BLaER1 treated with 17β-estradiol and CSF1 and Interleukin-3, amounts not matched to agents 10 nM and 100 nM (cell line): ENCODE measurements at regions not wholly inside any gene's neighbourhood (a gene's known extent, or its start where the extent isn't known, plus 50 kb on each side); places are given as distances from the start of the nearest gene placed in this dataset.
A peak's percentile ranks its signal among the peaks of the same experiment; 100 is the strongest.

Experiments
- H3K27ac ChIP-seq, 11 experiments: shearing (Covaris generic); formaldehyde crosslinking; 2 replicates each; pipeline ENCODE4 v1.8.1; 2022
- H3K27me3 ChIP-seq, 11 experiments: shearing (Covaris generic); formaldehyde crosslinking; 2 replicates each; pipeline ENCODE4 v1.8.1; 2022
- H3K36me3 ChIP-seq, 11 experiments: shearing (Covaris generic); formaldehyde crosslinking; 2 replicates each; pipeline ENCODE4 v1.8.1; 2022
- H3K4me1 ChIP-seq, 10 experiments: shearing (Covaris generic); formaldehyde crosslinking; 2 replicates each; pipeline ENCODE4 v1.8.1; 2022
- H3K4me2 ChIP-seq, 11 experiments: shearing (Covaris generic); formaldehyde crosslinking; 2 replicates each; pipeline ENCODE4 v1.8.1; 2022
- H3K4me3 ChIP-seq, 10 experiments: shearing (Covaris generic); formaldehyde crosslinking; 2 replicates each; pipeline ENCODE4 v1.8.1; 2022
- H3K9ac ChIP-seq, 11 experiments: shearing (Covaris generic); formaldehyde crosslinking; 2 replicates each; pipeline ENCODE4 v1.8.1; 2022
- H3K9me3 ChIP-seq, 11 experiments: shearing (Covaris generic); formaldehyde crosslinking; replicated peaks in 1 of 11; 2 replicates each; pipeline ENCODE4 v1.8.1; 2022
- H4K20me1 ChIP-seq, 11 experiments: shearing (Covaris generic); formaldehyde crosslinking; 2 replicates each; pipeline ENCODE4 v1.8.1; 2022
- Cebpa-rat ChIP-seq, 11 experiments: shearing (Covaris generic); IDR thresholded peaks; 2 replicates each; pipeline ENCODE4 v1.8.1; 2022

GRCh38 chr2:65952966-65953761 is 481.8 kb upstream of the MEIS1 start:
- Histone ChIP-seq H3K27me3 (no peaks in the 10 kb centered on the region), H3K9me3 (peaks cover 0 to 5% (median 0%) of the 10 kb centered on the region in 11 experiments; a peak in 2 of 22 replicates), H4K20me1 (no peaks in the 10 kb centered on the region), H3K27ac (no peak overlapping the region), H3K4me1 (no peaks in the 10 kb centered on the region), H3K9ac (no peak overlapping the region), H3K36me3 (no peaks in the 10 kb centered on the region), H3K4me2 (no peak overlapping the region), H3K4me3 (no peak overlapping the region)
- no peak for TF ChIP-seq Cebpa-rat (IDR thresholded peaks at IDR 0.05)

DNA sequence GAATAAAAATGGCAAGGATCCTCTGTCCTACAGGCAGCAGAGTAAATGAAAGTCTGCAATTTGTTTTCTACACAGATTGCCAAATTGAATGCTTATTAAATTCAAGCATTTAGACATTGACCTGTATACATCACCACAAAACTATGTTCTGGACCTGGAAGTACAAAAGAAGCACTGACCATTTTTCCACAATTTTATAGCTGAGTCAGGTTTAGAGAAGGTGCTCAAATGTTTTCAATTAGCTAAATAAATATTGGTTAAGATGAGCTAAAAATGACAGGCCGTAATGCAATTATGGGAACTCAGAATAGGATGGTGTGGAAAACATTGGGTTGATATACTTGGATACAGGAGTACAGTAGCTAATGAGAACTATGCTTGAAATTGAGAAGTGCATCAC is 490.7 kb upstream of the MEIS1 start:
- Histone ChIP-seq H3K4me2 (no peak overlapping the region), H3K27me3 (no peaks in the 10 kb centered on the region; a peak in 1 of 22 replicates)

DNA sequence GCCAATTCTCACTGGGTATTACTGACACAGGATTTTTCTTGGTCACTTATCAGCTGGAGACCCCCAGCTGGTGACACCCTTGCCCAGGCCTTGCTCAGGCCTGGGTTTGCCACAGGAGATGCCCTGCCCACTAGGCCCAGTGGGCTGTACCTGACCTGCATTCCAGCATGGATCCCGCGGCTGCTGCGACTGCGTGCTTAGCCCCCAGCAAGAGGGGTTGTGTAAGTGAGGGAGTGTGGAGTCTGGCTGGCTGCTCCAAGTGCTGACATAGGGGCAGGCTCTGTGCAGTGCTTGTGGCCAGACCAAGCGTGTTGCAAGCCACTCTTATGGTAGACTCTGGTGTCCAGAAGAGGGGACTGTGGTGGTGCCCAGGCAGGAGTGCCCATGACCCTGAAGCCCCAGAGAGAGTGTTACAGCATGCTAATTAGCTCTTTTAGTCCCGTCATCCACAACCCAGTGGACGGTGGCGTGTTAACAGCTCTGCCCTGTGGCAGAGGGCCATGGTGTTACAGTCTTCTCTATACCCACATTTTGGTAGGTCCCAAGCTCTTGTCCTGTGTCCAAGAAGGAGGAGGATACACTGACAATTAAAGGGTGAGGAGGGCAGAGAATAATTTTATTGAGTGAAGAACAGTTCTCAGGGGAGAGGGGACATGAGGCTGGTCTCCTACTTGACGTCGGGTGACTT is 491.7 kb upstream of the MEIS1 start:
- no peak overlapping the region for H3K9ac ChIP-seq
- no peaks in the 10 kb centered on the region for H4K20me1 ChIP-seq
- H3K4me2 ChIP-seq = no peak overlapping the region
- peaks cover 0 to 11% (median 2%) of the 10 kb centered on the region in 10 experiments; a peak in 4 of 20 replicates for H3K4me1 ChIP-seq
- no peak overlapping the region for H3K4me3 ChIP-seq
- no peak overlapping the region for H3K27ac ChIP-seq
- no peaks in the 10 kb centered on the region; a peak in 1 of 22 replicates for H3K27me3 ChIP-seq
- TF ChIP-seq Cebpa-rat (IDR thresholded peaks at IDR 0.05) = no peak
- H3K9me3 ChIP-seq = peaks cover 12 to 16% (median 14%) of the 10 kb centered on the region in 11 experiments
- no peaks in the 10 kb centered on the region for H3K36me3 ChIP-seq

More for the DNA sequence above, 490.7 kb upstream of the MEIS1 start:
- H3K4me3 ChIP-seq = no peak overlapping the region
- no peaks in the 10 kb centered on the region for H4K20me1 ChIP-seq
- TF ChIP-seq Cebpa-rat (IDR thresholded peaks at IDR 0.05) = no peak
- H3K4me1 ChIP-seq = peaks cover 0 to 11% (median 2%) of the 10 kb centered on the region in 10 experiments; a peak in 4 of 20 replicates
- no peak overlapping the region for H3K9ac ChIP-seq
- H3K9me3 ChIP-seq = peaks cover 12 to 16% (median 14%) of the 10 kb centered on the region in 11 experiments
- no peaks in the 10 kb centered on the region for H3K36me3 ChIP-seq
- no peak overlapping the region for H3K27ac ChIP-seq

- Histone ChIP-seq H3K4me1 (peaks cover 0 to 11% (median 2%) of the 10 kb centered on the region in 10 experiments; a peak in 4 of 20 replicates), H3K27ac (no peak overlapping the region), H3K36me3 (no peaks in the 10 kb centered on the region), H3K9me3 (peaks cover 12 to 16% (median 14%) of the 10 kb centered on the region in 11 experiments), H3K4me3 (no peak overlapping the region), H3K9ac (no peak overlapping the region), H4K20me1 (no peaks in the 10 kb centered on the region), H3K27me3 (no peaks in the 10 kb centered on the region; a peak in 1 of 22 replicates), H3K4me2 (0 out of 22 replicates have a peak overlapping the region, but pooled peaks of 2 of the 11 experiments have one; percentile 12 to 17)
- no peak for TF ChIP-seq Cebpa-rat (IDR thresholded peaks at IDR 0.05)
Observed at GRCh38 chr2:65940856-65941255, 494.1 kb upstream of the MEIS1 start.

- H3K4me3 ChIP-seq = no peak overlapping the region
- H3K36me3 ChIP-seq = no peaks in the 10 kb centered on the region
- H4K20me1 ChIP-seq = no peaks in the 10 kb centered on the region
- TF ChIP-seq Cebpa-rat (IDR thresholded peaks at IDR 0.05) = no peak
- H3K27me3 ChIP-seq = no peaks in the 10 kb centered on the region; a peak in 1 of 22 replicates
- no peak overlapping the region for H3K4me2 ChIP-seq
- H3K9ac ChIP-seq = no peak overlapping the region
- no peak overlapping the region for H3K27ac ChIP-seq
- H3K9me3 ChIP-seq = peaks cover 12 to 16% (median 14%) of the 10 kb centered on the region in 11 experiments
- H3K4me1 ChIP-seq = peaks cover 0 to 11% (median 2%) of the 10 kb centered on the region in 10 experiments; a peak in 4 of 20 replicates
Observed at GRCh38 chr2:65939687-65940086, 495.2 kb upstream of the MEIS1 start.

GRCh38 chr2:65937379-65938160 is 497.4 kb upstream of the MEIS1 start:
- no peak overlapping the region for H3K4me2 ChIP-seq
- no peaks in the 10 kb centered on the region for H3K9me3 ChIP-seq
- H3K36me3 ChIP-seq = no peaks in the 10 kb centered on the region
- no peak for TF ChIP-seq Cebpa-rat (IDR thresholded peaks at IDR 0.05)
- no peaks in the 10 kb centered on the region for H4K20me1 ChIP-seq
- H3K4me1 ChIP-seq = peaks cover 0 to 11% (median 2%) of the 10 kb centered on the region in 10 experiments; a peak in 7 of 20 replicates
- H3K4me3 ChIP-seq = no peak overlapping the region
- no peaks in the 10 kb centered on the region; a peak in 1 of 22 replicates for H3K27me3 ChIP-seq
- H3K9ac ChIP-seq = no peak overlapping the region
- H3K27ac ChIP-seq = no peak overlapping the region

DNA sequence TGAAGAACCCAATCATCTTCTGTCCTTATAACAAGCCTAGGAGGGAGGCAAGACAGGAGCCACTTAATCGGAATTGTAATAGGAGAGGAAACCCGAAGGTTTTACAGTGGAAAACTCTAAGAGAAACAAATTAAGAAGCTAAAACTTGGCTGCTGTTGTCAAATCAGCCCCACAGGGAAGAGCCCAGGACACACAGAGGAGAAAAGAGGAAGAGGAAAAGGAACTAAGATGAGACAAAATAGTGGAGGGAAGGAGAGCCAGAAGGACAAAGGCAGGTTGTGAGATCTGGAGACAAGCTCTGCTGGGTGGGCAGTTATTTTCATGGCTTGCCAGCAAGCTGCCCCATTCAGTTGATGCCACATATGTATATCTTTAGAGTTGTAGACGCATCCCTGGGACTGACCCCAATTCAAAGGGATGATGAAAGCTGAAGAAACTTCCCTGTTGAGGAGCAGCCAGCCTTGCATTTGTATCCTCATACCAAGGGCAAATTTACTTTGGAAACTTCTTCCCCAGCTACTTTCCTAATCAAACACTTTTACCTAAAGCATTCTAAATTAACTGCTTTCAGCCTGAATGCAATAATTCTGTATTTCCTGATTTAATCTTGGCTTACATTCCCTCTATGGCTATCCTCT is 499.8 kb upstream of the MEIS1 start:
- Histone ChIP-seq H3K9ac (no peak overlapping the region), H3K4me2 (no peak overlapping the region), H3K4me1 (peaks cover 0 to 11% (median 0%) of the 10 kb centered on the region in 10 experiments; a peak in 3 of 20 replicates), H3K9me3 (no peaks in the 10 kb centered on the region), H3K36me3 (no peaks in the 10 kb centered on the region), H3K27ac (no peak overlapping the region), H3K27me3 (no peaks in the 10 kb centered on the region; a peak in 1 of 22 replicates), H3K4me3 (no peak overlapping the region), H4K20me1 (no peaks in the 10 kb centered on the region)
- no peak for TF ChIP-seq Cebpa-rat (IDR thresholded peaks at IDR 0.05)

- H3K4me3 ChIP-seq = no peak overlapping the region
- H3K27ac ChIP-seq = no peak overlapping the region
- H3K36me3 ChIP-seq = no peaks in the 10 kb centered on the region
- no peak for TF ChIP-seq Cebpa-rat (IDR thresholded peaks at IDR 0.05)
- H3K27me3 ChIP-seq = no peaks in the 10 kb centered on the region
- no peaks in the 10 kb centered on the region for H3K9me3 ChIP-seq
- H3K9ac ChIP-seq = no peak overlapping the region
- peak overlapping the region in 1 of 11 experiments; percentile 42; a peak in 2 of 22 replicates for H3K4me2 ChIP-seq
- H3K4me1 ChIP-seq = peaks cover 0 to 11% (median 0%) of the 10 kb centered on the region in 10 experiments; a peak in 3 of 20 replicates
- no peaks in the 10 kb centered on the region for H4K20me1 ChIP-seq
Observed at GRCh38 chr2:65932571-65932970, 500.2 kb upstream of the SPRED2 start.
